ENCODE measurements at regions not wholly inside any gene's neighbourhood (a gene's known extent, or its start where the extent isn't known, plus 50 kb on each side); places are given as distances from the start of the nearest gene placed in this dataset.

DNA sequence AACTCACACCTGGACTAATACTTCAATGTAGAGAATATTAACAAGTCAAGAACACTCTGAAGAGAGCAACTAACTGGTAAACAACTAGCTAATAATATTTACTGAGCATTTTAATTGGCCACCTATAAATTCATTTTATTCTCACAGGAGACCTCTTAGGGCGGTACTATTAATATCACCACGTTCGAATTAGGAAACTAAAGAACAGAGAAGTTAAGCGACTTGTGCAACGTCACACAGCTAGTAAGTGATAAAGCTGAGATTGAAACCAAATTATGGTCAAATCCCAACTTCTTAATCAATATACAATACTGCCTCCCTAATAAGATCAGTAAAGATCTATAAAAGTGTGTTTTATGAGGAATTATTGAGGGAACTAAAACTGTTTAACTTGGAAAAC is 1034.3 kb upstream of the POU3F3 start:
- H3K4me1 Mint-ChIP-seq, result no peaks in the 10 kb centered on the region
- no peak for DNase-seq (ENCODE audit: low spot score in 2 of 2, unreplicated experiment in 2 of 2)
- H3K4me3 Mint-ChIP-seq, result no peak overlapping the region
- no peaks in the 10 kb centered on the region for H3K9me3 Mint-ChIP-seq
- H3K36me3 Mint-ChIP-seq, result no peaks in the 10 kb centered on the region
- no peak overlapping the region for H3K27ac Mint-ChIP-seq
- no peaks in the 10 kb centered on the region for H3K27me3 Mint-ChIP-seq (ENCODE audit: low read depth)
- no peak for TF ChIP-seq CTCF (IDR thresholded peaks at IDR 0.05; ENCODE audit: unreplicated experiment)

- Mint-ChIP-seq H3K4me1 (no peaks in the 10 kb centered on the region), H3K27ac (no peak overlapping the region), H3K27me3 (ENCODE audit: low read depth) (no peaks in the 10 kb centered on the region), H3K36me3 (no peaks in the 10 kb centered on the region), H3K9me3 (peaks cover 20% of the 10 kb centered on the region), H3K4me3 (no peak overlapping the region)
- no peak for DNase-seq (ENCODE audit: low spot score in 2 of 2, unreplicated experiment in 2 of 2)
- no peak for TF ChIP-seq CTCF (IDR thresholded peaks at IDR 0.05; ENCODE audit: unreplicated experiment)
Measured at GRCh38 chr2:103823847-103824246, 1030.1 kb upstream of the POU3F3 start.

- no peaks in the 10 kb centered on the region for H3K27me3 Mint-ChIP-seq (ENCODE audit: low read depth)
- peaks cover 11% of the 10 kb centered on the region for H3K9me3 Mint-ChIP-seq
- no peaks in the 10 kb centered on the region for H3K4me1 Mint-ChIP-seq
- no peak overlapping the region for H3K4me3 Mint-ChIP-seq
- H3K27ac Mint-ChIP-seq, result no peak overlapping the region
- no peaks in the 10 kb centered on the region for H3K36me3 Mint-ChIP-seq
- TF ChIP-seq CTCF (IDR thresholded peaks at IDR 0.05; ENCODE audit: unreplicated experiment), result no peak
- no peak for DNase-seq (ENCODE audit: low spot score in 2 of 2, unreplicated experiment in 2 of 2)
Measured at GRCh38 chr2:103847276-103847675, 1006.6 kb upstream of the POU3F3 start.

DNA sequence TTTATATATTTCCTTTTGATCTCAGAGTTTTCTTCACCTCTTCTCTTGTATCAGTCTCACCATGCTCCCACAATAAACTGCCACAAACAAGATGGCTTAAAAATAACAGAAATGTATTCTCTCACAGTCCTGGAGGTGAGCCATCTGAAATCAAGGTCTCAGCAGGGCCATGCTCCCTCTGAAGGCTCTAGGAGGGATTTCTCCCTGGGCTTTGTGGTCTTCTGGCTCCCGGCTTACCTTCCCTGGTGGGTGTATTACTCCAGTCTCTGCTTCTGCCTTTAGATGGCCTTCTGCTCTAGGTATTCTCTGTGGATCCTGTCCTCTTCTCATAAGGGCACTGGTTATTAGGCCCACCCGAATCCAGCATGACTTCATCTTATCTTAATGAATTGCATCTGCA is 994.7 kb upstream of the POU3F3 start:
- no peak for DNase-seq (ENCODE audit: low spot score in 2 of 2, unreplicated experiment in 2 of 2)
- Mint-ChIP-seq H3K4me1 (no peaks in the 10 kb centered on the region), H3K36me3 (no peaks in the 10 kb centered on the region), H3K27ac (no peak overlapping the region), H3K4me3 (no peak overlapping the region), H3K27me3 (ENCODE audit: low read depth) (peaks cover 4% of the 10 kb centered on the region), H3K9me3 (no peaks in the 10 kb centered on the region)
- no peak for TF ChIP-seq CTCF (IDR thresholded peaks at IDR 0.05; ENCODE audit: unreplicated experiment)

DNA sequence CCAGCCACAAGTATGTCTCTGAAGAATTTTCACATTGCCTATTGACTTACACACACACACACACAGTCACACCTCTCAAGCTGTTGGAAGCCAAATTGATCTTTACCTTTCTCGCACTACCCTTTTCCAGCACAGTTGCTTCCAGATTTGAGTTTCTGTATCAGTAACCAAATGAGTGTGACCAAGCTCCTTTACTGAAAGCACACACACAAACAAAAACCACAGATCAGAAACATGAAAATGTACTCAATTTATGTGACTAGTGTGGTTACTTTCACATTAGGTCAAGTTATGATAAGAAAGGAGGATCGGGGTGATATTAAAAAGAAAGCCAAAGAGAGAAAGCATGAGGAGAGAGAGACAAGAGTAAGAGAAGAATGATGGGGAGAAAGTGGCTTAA is 993.9 kb upstream of the POU3F3 start:
- no peaks in the 10 kb centered on the region for H3K36me3 Mint-ChIP-seq
- H3K27ac Mint-ChIP-seq, result no peak overlapping the region
- no peak for DNase-seq (ENCODE audit: low spot score in 2 of 2, unreplicated experiment in 2 of 2)
- H3K27me3 Mint-ChIP-seq (ENCODE audit: low read depth), result peaks cover 4% of the 10 kb centered on the region
- H3K4me3 Mint-ChIP-seq, result no peak overlapping the region
- no peak for TF ChIP-seq CTCF (IDR thresholded peaks at IDR 0.05; ENCODE audit: unreplicated experiment)
- no peaks in the 10 kb centered on the region for H3K9me3 Mint-ChIP-seq
- no peaks in the 10 kb centered on the region for H3K4me1 Mint-ChIP-seq

GRCh38 chr2:103868396-103868795 is 985.5 kb upstream of the POU3F3 start:
- Mint-ChIP-seq H3K27me3 (ENCODE audit: low read depth) (no peaks in the 10 kb centered on the region), H3K4me3 (no peak overlapping the region), H3K4me1 (no peaks in the 10 kb centered on the region), H3K36me3 (no peaks in the 10 kb centered on the region), H3K9me3 (no peaks in the 10 kb centered on the region), H3K27ac (no peak overlapping the region)
- no peak for TF ChIP-seq CTCF (IDR thresholded peaks at IDR 0.05; ENCODE audit: unreplicated experiment)
- no peak for DNase-seq (ENCODE audit: low spot score in 2 of 2, unreplicated experiment in 2 of 2)
